CD14-positive monocyte (primary cell): ENCODE measurements at regions not wholly inside any gene's neighbourhood (a gene's known extent, or its start where the extent isn't known, plus 50 kb on each side); places are given as distances from the start of the nearest gene placed in this dataset.

Source experiments
- DNase-seq, 3 donors: peaks; one replicate each; pipeline ENCODE4 v3.0.0-alpha.2; 2011 to 2022
- H2AFZ ChIP-seq: 2 replicates; pipeline ENCODE4 v1.6.0; 2012; ENCODE audit warnings: mild to moderate bottlenecking, low read depth, low read length, inconsistent platforms; ENCODE audit not compliant: insufficient read depth, poor library complexity, severe bottlenecking
- H3K27ac ChIP-seq, 2 donors: 1 replicate in 1 of 2; 2 replicates in 1 of 2; pipeline ENCODE4 v1.5.1; 2012 to 2013; ENCODE audit warnings: low read length in 2 of 2, control low read depth in 1 of 2, inconsistent platforms in 1 of 2, low read depth in 1 of 2, mild to moderate bottlenecking in 1 of 2
- H3K27me3 ChIP-seq, 2 donors: one replicate each; pipeline versions ENCODE4 v1.6.0 to v1.6.1; 2011 to 2013; ENCODE audit warnings: low read length in 2 of 2; ENCODE audit not compliant: control insufficient read depth in 2 of 2, insufficient read depth in 2 of 2
- H3K36me3 ChIP-seq, 2 donors: replicated peaks in 1 of 2; 1 replicate in 1 of 2; 2 replicates in 1 of 2; pipeline versions ENCODE4 v1.5.1 to v1.6.1; 2012 to 2013; ENCODE audit warnings: low read length in 2 of 2, control low read depth in 1 of 2, inconsistent platforms in 1 of 2, mild to moderate bottlenecking in 1 of 2; ENCODE audit not compliant: insufficient read depth in 2 of 2, control insufficient read depth in 1 of 2
- H3K4me1 ChIP-seq, 2 donors: 1 replicate in 1 of 2; 2 replicates in 1 of 2; pipeline versions ENCODE4 v1.5.1 to v1.6.1; 2012 to 2013; ENCODE audit warnings: low read length in 2 of 2, control low read depth in 1 of 2, inconsistent platforms in 1 of 2, mild to moderate bottlenecking in 1 of 2, moderate library complexity in 1 of 2; ENCODE audit not compliant: insufficient read depth in 2 of 2, control insufficient read depth in 1 of 2
- H3K4me2 ChIP-seq: replicated peaks from 2 replicates; pipeline ENCODE3; 2012; ENCODE audit warnings: low read length, moderate library complexity, mild to moderate bottlenecking; ENCODE audit not compliant: poor library complexity, severe bottlenecking; ENCODE audit errors: extremely low read depth
- H3K4me3 ChIP-seq, 3 experiments: fragments of 200-600 bp in 1 of 3; sonication (generic) in 1 of 3; replicated peaks in 1 of 3; 1 replicate in 2 of 3; 2 replicates in 1 of 3; pipeline ENCODE4 v1.5.1; 2011 to 2013; ENCODE audit warnings: low read length in 3 of 3, mild to moderate bottlenecking in 3 of 3, control low read depth in 2 of 3, low read depth in 2 of 3, inconsistent platforms in 1 of 3, moderate library complexity in 1 of 3
- H3K79me2 ChIP-seq: 2 replicates; pipeline ENCODE4 v1.6.0; 2012; ENCODE audit warnings: mild to moderate bottlenecking, control low read depth, inconsistent platforms, low read length, moderate library complexity; ENCODE audit not compliant: insufficient read depth
- H3K9ac ChIP-seq: 2 replicates; pipeline ENCODE4 v1.6.0; 2017; ENCODE audit warnings: low read length, mild to moderate bottlenecking; ENCODE audit not compliant: insufficient read depth, poor library complexity, severe bottlenecking
- H3K9me3 ChIP-seq, 2 donors: replicated peaks in 1 of 2; 1 replicate in 1 of 2; 2 replicates in 1 of 2; pipeline versions ENCODE4 v1.5.1 to v1.6.1; 2012 to 2013; ENCODE audit warnings: low read length in 2 of 2, control low read depth in 1 of 2; ENCODE audit not compliant: control insufficient read depth in 1 of 2, insufficient read depth in 1 of 2
- H4K20me1 ChIP-seq: 2 replicates; pipeline ENCODE4 v1.6.0; 2012; ENCODE audit warnings: mild to moderate bottlenecking, low read length, control low read depth, moderate library complexity; ENCODE audit not compliant: insufficient read depth
- H3K27ac Mint-ChIP-seq, 7 donors: one replicate each; pipeline ENCODE4 v1.8.0; 2020; ENCODE audit warnings: mild to moderate bottlenecking in 7 of 7, mixed read lengths in 7 of 7, moderate library complexity in 6 of 7, inconsistent platforms in 2 of 7
- H3K27me3 Mint-ChIP-seq, 3 donors: one replicate each; pipeline ENCODE4 v1.8.0; 2021 to 2022; ENCODE audit warnings: low read depth in 3 of 3, mild to moderate bottlenecking in 3 of 3, mixed read lengths in 3 of 3, moderate library complexity in 3 of 3, inconsistent platforms in 1 of 3
- H3K36me3 Mint-ChIP-seq, 2 donors: one replicate each; pipeline ENCODE4 v1.8.0; 2020; ENCODE audit warnings: mixed read lengths in 2 of 2, inconsistent platforms in 1 of 2, mild to moderate bottlenecking in 1 of 2
- H3K4me1 Mint-ChIP-seq: one replicate; pipeline ENCODE4 v1.8.0; 2020; ENCODE audit warnings: mild to moderate bottlenecking, mixed read lengths
- H3K4me3 Mint-ChIP-seq, 2 donors: one replicate each; pipeline ENCODE4 v1.8.0; 2020; ENCODE audit warnings: mild to moderate bottlenecking in 2 of 2, mixed read lengths in 2 of 2, moderate library complexity in 1 of 2
- H3K9me3 Mint-ChIP-seq, 7 donors: one replicate each; pipeline ENCODE4 v1.8.0; 2020 to 2022; ENCODE audit warnings: mixed read lengths in 7 of 7, mild to moderate bottlenecking in 6 of 7, moderate library complexity in 6 of 7, inconsistent platforms in 2 of 7
- WGBS: methylation state at CpG from one replicate; pipeline ENCODE4 v1.1.5; 2013; ENCODE audit warnings: missing lambda C conversion rate; ENCODE audit not compliant: insufficient coverage; 5-methylcytosine and 5-hydroxymethylcytosine counted together
- intact Hi-C, 2 donors: fragments of 100-400 bp; cut with micrococcal nuclease; formaldehyde crosslinking; loops; one replicate each; pipeline versions ENCODE4 v1.15.0 to v1.15.1; 2023
- TF ChIP-seq, protein P1 (sequence below): fragments of 200-600 bp; IDR thresholded peaks from one replicate; pipeline ENCODE4 v1.8.0; 2022; ENCODE audit warnings: antibody characterized with exemption, mild to moderate bottlenecking

DNA sequence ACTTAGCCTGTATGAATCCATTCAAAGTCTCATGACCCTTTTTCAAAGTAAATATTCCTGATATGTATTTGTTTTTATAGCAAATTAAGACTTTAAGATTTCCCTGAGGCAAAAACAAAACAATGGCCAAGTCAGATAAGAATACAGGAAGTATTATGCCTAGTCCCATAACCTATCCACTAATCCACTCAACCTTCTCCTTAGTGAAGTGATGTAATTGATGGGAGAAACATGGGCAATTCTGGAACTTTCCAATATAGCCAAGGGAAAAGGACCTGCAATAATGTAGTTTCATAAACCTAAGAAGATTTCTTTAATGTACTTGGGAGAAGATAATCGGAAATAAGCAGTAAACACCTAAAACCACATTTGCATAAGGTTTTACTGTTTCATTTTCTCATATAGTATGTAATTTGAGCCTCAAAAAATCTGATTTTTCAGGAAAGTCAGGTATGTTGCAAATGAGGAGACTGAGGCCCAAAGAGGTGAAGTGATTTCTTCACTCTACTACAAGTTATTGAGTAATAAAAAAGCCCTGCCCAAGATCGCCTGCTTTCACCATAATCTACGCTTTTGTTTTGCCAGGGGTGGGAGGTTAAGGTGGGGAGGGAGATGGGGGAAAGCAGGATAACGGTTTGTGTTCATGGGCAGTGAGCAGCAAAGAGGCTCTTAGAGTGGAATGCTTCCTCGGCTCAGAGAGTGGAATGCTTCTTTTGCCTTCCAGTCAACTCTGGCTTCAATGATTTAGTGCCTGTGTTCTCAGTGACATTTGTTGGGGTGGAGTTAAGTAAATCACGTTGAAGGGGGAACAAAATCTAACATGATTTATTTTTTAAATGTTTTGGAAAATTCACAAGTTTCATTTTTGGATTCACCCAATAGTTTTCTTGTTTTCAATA is 95.0 kb upstream of the FNDC3B start:
- peak overlapping the region in 5 of 7 donors; percentile 42 to 73 (median 66) for H3K27ac Mint-ChIP-seq
- H3K9me3 ChIP-seq: no peaks in the 10 kb centered on the region
- H3K79me2 ChIP-seq: no peaks in the 10 kb centered on the region
- peak overlapping the region in 1 of 2 donors; percentile 46 for H3K27ac ChIP-seq
- TF ChIP-seq, protein P1, sequence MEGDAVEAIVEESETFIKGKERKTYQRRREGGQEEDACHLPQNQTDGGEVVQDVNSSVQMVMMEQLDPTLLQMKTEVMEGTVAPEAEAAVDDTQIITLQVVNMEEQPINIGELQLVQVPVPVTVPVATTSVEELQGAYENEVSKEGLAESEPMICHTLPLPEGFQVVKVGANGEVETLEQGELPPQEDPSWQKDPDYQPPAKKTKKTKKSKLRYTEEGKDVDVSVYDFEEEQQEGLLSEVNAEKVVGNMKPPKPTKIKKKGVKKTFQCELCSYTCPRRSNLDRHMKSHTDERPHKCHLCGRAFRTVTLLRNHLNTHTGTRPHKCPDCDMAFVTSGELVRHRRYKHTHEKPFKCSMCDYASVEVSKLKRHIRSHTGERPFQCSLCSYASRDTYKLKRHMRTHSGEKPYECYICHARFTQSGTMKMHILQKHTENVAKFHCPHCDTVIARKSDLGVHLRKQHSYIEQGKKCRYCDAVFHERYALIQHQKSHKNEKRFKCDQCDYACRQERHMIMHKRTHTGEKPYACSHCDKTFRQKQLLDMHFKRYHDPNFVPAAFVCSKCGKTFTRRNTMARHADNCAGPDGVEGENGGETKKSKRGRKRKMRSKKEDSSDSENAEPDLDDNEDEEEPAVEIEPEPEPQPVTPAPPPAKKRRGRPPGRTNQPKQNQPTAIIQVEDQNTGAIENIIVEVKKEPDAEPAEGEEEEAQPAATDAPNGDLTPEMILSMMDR: no peak
- peak overlapping the region; percentile 57 to 76 for H3K4me3 Mint-ChIP-seq
- intact Hi-C loops: loop anchor here in 1 of 2 donors (10.0 kb wide), 1 partner anchor 50 kb away; no protein-coding TSS in a partner anchor
- H3K4me1 ChIP-seq: peaks cover 8 to 13% of the 10 kb centered on the region in 2 donors
- no peaks in the 10 kb centered on the region for H3K27me3 Mint-ChIP-seq
- peak overlapping the region in 2 of 3 experiments; percentile 25 to 48 for H3K4me3 ChIP-seq
- H3K4me2 ChIP-seq: peak overlapping the region; percentile 52
- DNase-seq: peak in 1 of 3 donors; percentile 11
- H3K36me3 ChIP-seq: no peaks in the 10 kb centered on the region
- H3K27me3 ChIP-seq: no peaks in the 10 kb centered on the region
- no peaks in the 10 kb centered on the region for H4K20me1 ChIP-seq
- H3K9ac ChIP-seq: no peak overlapping the region
- peaks cover 19% of the 10 kb centered on the region for H3K4me1 Mint-ChIP-seq
- peak overlapping the region; percentile 63 for H2AFZ ChIP-seq
- WGBS: 18% methylated on average over 3 of the region's 6 CpGs
- peaks cover 0 to 7% (median 0%) of the 10 kb centered on the region in 7 donors for H3K9me3 Mint-ChIP-seq
- no peaks in the 10 kb centered on the region for H3K36me3 Mint-ChIP-seq

DNA sequence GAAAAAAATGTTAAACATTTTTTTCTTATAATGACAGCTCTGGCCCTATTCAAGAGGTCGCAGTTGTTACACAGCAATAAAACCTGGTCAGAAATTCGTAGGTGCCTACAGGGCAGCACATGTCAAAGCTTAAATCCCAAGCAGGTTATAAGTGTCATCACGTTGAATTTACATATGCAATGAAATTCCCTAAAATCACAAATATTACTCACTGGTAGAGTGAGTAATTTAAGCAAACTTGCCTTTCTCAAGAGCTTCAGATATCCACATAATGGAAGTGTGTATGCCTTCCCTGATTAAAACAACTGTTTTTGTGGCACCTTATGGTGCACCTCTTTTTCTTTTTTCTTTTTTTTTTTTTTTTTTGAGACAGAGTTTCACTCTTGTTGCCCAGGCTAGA is 90.7 kb upstream of the FNDC3B start:
- WGBS: no CpG with 5 or more reads among the region's 3 CpGs
- peaks cover 8 to 13% of the 10 kb centered on the region in 2 donors for H3K4me1 ChIP-seq
- H3K9me3 Mint-ChIP-seq: peaks cover 0 to 7% (median 0%) of the 10 kb centered on the region in 7 donors

More for the DNA sequence above, 90.7 kb upstream of the FNDC3B start:
- Mint-ChIP-seq H3K27ac (no peak overlapping the region), H3K36me3 (no peaks in the 10 kb centered on the region), H3K4me1 (peaks cover 12% of the 10 kb centered on the region), H3K4me3 (no peak overlapping the region), H3K27me3 (no peaks in the 10 kb centered on the region)
- H3K79me2 ChIP-seq: no peaks in the 10 kb centered on the region
- intact Hi-C loops: loop anchor here in 1 of 2 donors (10.0 kb wide), 1 partner anchor 46 kb away; no protein-coding TSS in a partner anchor
- no peak overlapping the region for H3K9ac ChIP-seq
- no peak overlapping the region for H3K27ac ChIP-seq
- peak in 1 of 3 donors; percentile 12 for DNase-seq
- H3K27me3 ChIP-seq: no peaks in the 10 kb centered on the region
- H3K4me2 ChIP-seq: no peak overlapping the region
- TF ChIP-seq, protein P1: no peak
- no peaks in the 10 kb centered on the region for H3K36me3 ChIP-seq
- H4K20me1 ChIP-seq: no peaks in the 10 kb centered on the region
- H2AFZ ChIP-seq: no peak overlapping the region
- no peaks in the 10 kb centered on the region for H3K9me3 ChIP-seq
- no peak overlapping the region for H3K4me3 ChIP-seq
